ENCODE measurements at regions not wholly inside any gene's neighbourhood (a gene's known extent, or its start where the extent isn't known, plus 50 kb on each side); places are given as distances from the start of the nearest gene placed in this dataset.

- H3K9me2 ChIP-seq (replicated peaks; ENCODE audit: insufficient read depth, low read length): no peaks in the 10 kb centered on the region
- H3K4me3 ChIP-seq (ENCODE audit: low read length): no peak overlapping the region
- H3K79me2 ChIP-seq (ENCODE audit: low read length): no peaks in the 10 kb centered on the region
These were observed 193.0 kb downstream of the FZD1 start for GRCh38 chr7:91457208-91457607.

GRCh38 chr7:91459539-91459938 is 195.3 kb downstream of the FZD1 start:
- no peak overlapping the region for H3K4me3 ChIP-seq (ENCODE audit: low read length)
- H3K4me1 ChIP-seq (ENCODE audit: low read length): no peaks in the 10 kb centered on the region; the same call in 1 of the 2 replicates
- H3K79me2 ChIP-seq (ENCODE audit: low read length): no peaks in the 10 kb centered on the region
- H3K9ac ChIP-seq (ENCODE audit: low read length): no peak overlapping the region
- H3K27me3 ChIP-seq (ENCODE audit: low read length): no peaks in the 10 kb centered on the region
- H4K20me1 ChIP-seq (ENCODE audit: insufficient read depth, low read depth, low read length): no peaks in the 10 kb centered on the region
- no peak overlapping the region for H2AFZ ChIP-seq (ENCODE audit: low read length)
- H3K36me3 ChIP-seq (ENCODE audit: insufficient read depth, low read length): no peaks in the 10 kb centered on the region
- no peak overlapping the region for H3K27ac ChIP-seq (ENCODE audit: low read length)
- DNase-seq: no peak
- H3K4me2 ChIP-seq (ENCODE audit: low read depth, low read length, poor library complexity, severe bottlenecking): no peak overlapping the region
- H3K9me3 ChIP-seq (ENCODE audit: low read length): peaks cover 15% of the 10 kb centered on the region; the same call in 1 of the 2 replicates
- no peaks in the 10 kb centered on the region for H3K9me2 ChIP-seq (replicated peaks; ENCODE audit: insufficient read depth, low read length)

More at GRCh38 chr7:91457208-91457607, 193.0 kb downstream of the FZD1 start:
- Histone ChIP-seq H2AFZ (ENCODE audit: low read length) (no peak overlapping the region), H3K27me3 (ENCODE audit: low read length) (no peaks in the 10 kb centered on the region), H3K4me2 (ENCODE audit: low read depth, low read length, poor library complexity, severe bottlenecking) (no peak overlapping the region), H4K20me1 (ENCODE audit: insufficient read depth, low read depth, low read length) (no peaks in the 10 kb centered on the region), H3K9me3 (ENCODE audit: low read length) (peaks cover 15% of the 10 kb centered on the region; the same call in 1 of the 2 replicates), H3K4me1 (ENCODE audit: low read length) (no peaks in the 10 kb centered on the region), H3K27ac (ENCODE audit: low read length) (no peak overlapping the region), H3K36me3 (ENCODE audit: insufficient read depth, low read length) (no peaks in the 10 kb centered on the region), H3K9ac (ENCODE audit: low read length) (no peak overlapping the region)
- no peak for DNase-seq

- no peak overlapping the region for H3K27ac ChIP-seq (ENCODE audit: low read length)
These were observed 198.1 kb downstream of the FZD1 start for GRCh38 chr7:91462316-91462715.

GRCh38 chr7:91463330-91463729 is 199.1 kb downstream of the FZD1 start:
- Histone ChIP-seq H3K9me2 (replicated peaks; ENCODE audit: insufficient read depth, low read length) (no peaks in the 10 kb centered on the region), H3K36me3 (ENCODE audit: insufficient read depth, low read length) (no peaks in the 10 kb centered on the region), H3K4me1 (ENCODE audit: low read length) (no peaks in the 10 kb centered on the region; the same call in 1 of the 2 replicates), H3K4me3 (ENCODE audit: low read length) (no peak overlapping the region), H3K79me2 (ENCODE audit: low read length) (no peaks in the 10 kb centered on the region), H3K4me2 (ENCODE audit: low read depth, low read length, poor library complexity, severe bottlenecking) (no peak overlapping the region), H4K20me1 (ENCODE audit: insufficient read depth, low read depth, low read length) (no peaks in the 10 kb centered on the region), H3K27ac (ENCODE audit: low read length) (no peak overlapping the region), H3K27me3 (ENCODE audit: low read length) (no peaks in the 10 kb centered on the region), H3K9me3 (ENCODE audit: low read length) (peaks cover 4% of the 10 kb centered on the region; the same call in 1 of the 2 replicates), H2AFZ (ENCODE audit: low read length) (no peak overlapping the region), H3K9ac (ENCODE audit: low read length) (no peak overlapping the region)
- no peak for DNase-seq

More at GRCh38 chr7:91462316-91462715, 198.1 kb downstream of the FZD1 start:
- no peak for DNase-seq
- Histone ChIP-seq H3K4me3 (ENCODE audit: low read length) (no peak overlapping the region), H3K9me3 (ENCODE audit: low read length) (peaks cover 11% of the 10 kb centered on the region; the same call in 1 of the 2 replicates), H2AFZ (ENCODE audit: low read length) (no peak overlapping the region), H3K9me2 (replicated peaks; ENCODE audit: insufficient read depth, low read length) (no peaks in the 10 kb centered on the region), H3K9ac (ENCODE audit: low read length) (no peak overlapping the region), H3K36me3 (ENCODE audit: insufficient read depth, low read length) (no peaks in the 10 kb centered on the region), H3K27me3 (ENCODE audit: low read length) (no peaks in the 10 kb centered on the region), H4K20me1 (ENCODE audit: insufficient read depth, low read depth, low read length) (no peaks in the 10 kb centered on the region), H3K4me1 (ENCODE audit: low read length) (no peaks in the 10 kb centered on the region; the same call in 1 of the 2 replicates), H3K4me2 (ENCODE audit: low read depth, low read length, poor library complexity, severe bottlenecking) (no peak overlapping the region), H3K79me2 (ENCODE audit: low read length) (no peaks in the 10 kb centered on the region)

- H2AFZ ChIP-seq (ENCODE audit: low read length): no peak overlapping the region
- no peaks in the 10 kb centered on the region for H3K9me2 ChIP-seq (replicated peaks; ENCODE audit: insufficient read depth, low read length)
- H4K20me1 ChIP-seq (ENCODE audit: insufficient read depth, low read depth, low read length): no peaks in the 10 kb centered on the region
- no peaks in the 10 kb centered on the region for H3K79me2 ChIP-seq (ENCODE audit: low read length)
- no peak for DNase-seq
- no peaks in the 10 kb centered on the region for H3K9me3 ChIP-seq (ENCODE audit: low read length)
- no peak overlapping the region for H3K27ac ChIP-seq (ENCODE audit: low read length)
- no peak overlapping the region for H3K4me3 ChIP-seq (ENCODE audit: low read length)
- H3K27me3 ChIP-seq (ENCODE audit: low read length): no peaks in the 10 kb centered on the region
- H3K9ac ChIP-seq (ENCODE audit: low read length): no peak overlapping the region
- no peaks in the 10 kb centered on the region for H3K36me3 ChIP-seq (ENCODE audit: insufficient read depth, low read length)
- no peak overlapping the region for H3K4me2 ChIP-seq (ENCODE audit: low read depth, low read length, poor library complexity, severe bottlenecking)
- H3K4me1 ChIP-seq (ENCODE audit: low read length): no peaks in the 10 kb centered on the region; the same call in 1 of the 2 replicates
These were observed 201.4 kb downstream of the FZD1 start for GRCh38 chr7:91465595-91466061.

- no peak for DNase-seq
- H3K9ac ChIP-seq (ENCODE audit: low read length): no peak overlapping the region
- H3K79me2 ChIP-seq (ENCODE audit: low read length): no peaks in the 10 kb centered on the region
- H2AFZ ChIP-seq (ENCODE audit: low read length): no peak overlapping the region
- H4K20me1 ChIP-seq (ENCODE audit: insufficient read depth, low read depth, low read length): no peaks in the 10 kb centered on the region
- H3K9me3 ChIP-seq (ENCODE audit: low read length): no peaks in the 10 kb centered on the region; the same call in 1 of the 2 replicates
- H3K4me1 ChIP-seq (ENCODE audit: low read length): no peaks in the 10 kb centered on the region
- H3K4me2 ChIP-seq (ENCODE audit: low read depth, low read length, poor library complexity, severe bottlenecking): no peak overlapping the region
- H3K27ac ChIP-seq (ENCODE audit: low read length): no peak overlapping the region
- no peaks in the 10 kb centered on the region for H3K36me3 ChIP-seq (ENCODE audit: insufficient read depth, low read length)
- no peaks in the 10 kb centered on the region for H3K9me2 ChIP-seq (replicated peaks; ENCODE audit: insufficient read depth, low read length)
- H3K4me3 ChIP-seq (ENCODE audit: low read length): no peak overlapping the region
- H3K27me3 ChIP-seq (ENCODE audit: low read length): 0 out of 2 replicates have a peak, but pooled peaks cover 2% of the 10 kb centered on the region
These were observed 204.0 kb downstream of the FZD1 start for GRCh38 chr7:91468256-91468655.

- no peak for DNase-seq
- Histone ChIP-seq H3K4me2 (ENCODE audit: low read depth, low read length, poor library complexity, severe bottlenecking) (no peak overlapping the region), H3K9ac (ENCODE audit: low read length) (no peak overlapping the region), H3K9me2 (replicated peaks; ENCODE audit: insufficient read depth, low read length) (no peaks in the 10 kb centered on the region), H3K27ac (ENCODE audit: low read length) (no peak overlapping the region), H3K36me3 (ENCODE audit: insufficient read depth, low read length) (no peaks in the 10 kb centered on the region), H3K27me3 (ENCODE audit: low read length) (0 out of 2 replicates have a peak, but pooled peaks cover 2% of the 10 kb centered on the region), H3K79me2 (ENCODE audit: low read length) (no peaks in the 10 kb centered on the region), H3K9me3 (ENCODE audit: low read length) (peaks cover 11% of the 10 kb centered on the region), H2AFZ (ENCODE audit: low read length) (no peak overlapping the region), H3K4me3 (ENCODE audit: low read length) (no peak overlapping the region), H3K4me1 (ENCODE audit: low read length) (no peaks in the 10 kb centered on the region), H4K20me1 (ENCODE audit: insufficient read depth, low read depth, low read length) (no peaks in the 10 kb centered on the region)
These were observed 209.4 kb downstream of the FZD1 start for GRCh38 chr7:91473619-91474018.

GRCh38 chr7:91474074-91474473 is 209.8 kb downstream of the FZD1 start:
- H3K4me2 ChIP-seq (ENCODE audit: low read depth, low read length, poor library complexity, severe bottlenecking): no peak overlapping the region
- H4K20me1 ChIP-seq (ENCODE audit: insufficient read depth, low read depth, low read length): no peaks in the 10 kb centered on the region
- H3K4me3 ChIP-seq (ENCODE audit: low read length): no peak overlapping the region
- DNase-seq: no peak
- H3K79me2 ChIP-seq (ENCODE audit: low read length): no peaks in the 10 kb centered on the region
- H3K36me3 ChIP-seq (ENCODE audit: insufficient read depth, low read length): no peaks in the 10 kb centered on the region
- H3K4me1 ChIP-seq (ENCODE audit: low read length): no peaks in the 10 kb centered on the region
- H2AFZ ChIP-seq (ENCODE audit: low read length): no peak overlapping the region
- peaks cover 11% of the 10 kb centered on the region for H3K9me3 ChIP-seq (ENCODE audit: low read length)
- 0 out of 2 replicates have a peak, but pooled peaks cover 2% of the 10 kb centered on the region for H3K27me3 ChIP-seq (ENCODE audit: low read length)
- no peak overlapping the region for H3K9ac ChIP-seq (ENCODE audit: low read length)
- H3K9me2 ChIP-seq (replicated peaks; ENCODE audit: insufficient read depth, low read length): no peaks in the 10 kb centered on the region
- H3K27ac ChIP-seq (ENCODE audit: low read length): no peak overlapping the region
